ENCODE measurements at regions not wholly inside any gene's neighbourhood (a gene's known extent, or its start where the extent isn't known, plus 50 kb on each side); places are given as distances from the start of the nearest gene placed in this dataset.

DNA sequence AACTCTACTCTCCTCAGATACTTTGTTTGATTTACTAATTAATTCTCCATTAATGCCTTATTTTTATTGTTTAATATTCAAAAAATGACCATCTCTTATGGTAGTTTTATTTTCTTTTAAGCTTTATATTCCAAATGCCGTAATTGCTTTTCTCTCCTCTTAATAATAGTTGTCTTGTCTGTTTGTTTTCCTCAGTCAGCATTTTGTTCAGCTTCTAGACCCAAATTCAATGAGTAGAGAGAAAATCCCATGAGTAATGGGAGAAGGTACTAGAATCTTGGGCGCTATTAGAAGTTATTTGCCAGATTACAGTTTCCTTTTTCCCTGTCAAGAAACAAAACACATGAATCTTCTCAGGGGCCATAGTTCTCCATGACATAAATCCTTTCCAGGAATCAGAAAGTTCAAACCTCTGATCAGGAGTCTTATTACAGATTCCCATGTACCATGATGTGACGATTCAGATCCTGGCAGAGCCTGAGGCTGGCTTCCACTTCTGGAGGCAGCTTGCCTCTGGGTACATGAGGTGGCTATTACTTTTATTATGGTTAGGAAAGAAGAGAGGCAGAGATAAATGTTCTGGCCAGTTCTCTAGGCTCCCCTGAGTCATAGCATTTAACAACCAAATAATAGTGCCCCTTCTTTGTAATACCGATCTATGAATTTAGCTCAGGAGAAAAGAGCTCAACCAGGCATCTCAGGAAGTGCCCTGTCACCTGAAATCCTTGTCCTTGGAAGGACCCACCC, 485.1 kb upstream of the SETBP1 start:
- intact Hi-C loops (cut with DNase I), result no loop called here

DNA sequence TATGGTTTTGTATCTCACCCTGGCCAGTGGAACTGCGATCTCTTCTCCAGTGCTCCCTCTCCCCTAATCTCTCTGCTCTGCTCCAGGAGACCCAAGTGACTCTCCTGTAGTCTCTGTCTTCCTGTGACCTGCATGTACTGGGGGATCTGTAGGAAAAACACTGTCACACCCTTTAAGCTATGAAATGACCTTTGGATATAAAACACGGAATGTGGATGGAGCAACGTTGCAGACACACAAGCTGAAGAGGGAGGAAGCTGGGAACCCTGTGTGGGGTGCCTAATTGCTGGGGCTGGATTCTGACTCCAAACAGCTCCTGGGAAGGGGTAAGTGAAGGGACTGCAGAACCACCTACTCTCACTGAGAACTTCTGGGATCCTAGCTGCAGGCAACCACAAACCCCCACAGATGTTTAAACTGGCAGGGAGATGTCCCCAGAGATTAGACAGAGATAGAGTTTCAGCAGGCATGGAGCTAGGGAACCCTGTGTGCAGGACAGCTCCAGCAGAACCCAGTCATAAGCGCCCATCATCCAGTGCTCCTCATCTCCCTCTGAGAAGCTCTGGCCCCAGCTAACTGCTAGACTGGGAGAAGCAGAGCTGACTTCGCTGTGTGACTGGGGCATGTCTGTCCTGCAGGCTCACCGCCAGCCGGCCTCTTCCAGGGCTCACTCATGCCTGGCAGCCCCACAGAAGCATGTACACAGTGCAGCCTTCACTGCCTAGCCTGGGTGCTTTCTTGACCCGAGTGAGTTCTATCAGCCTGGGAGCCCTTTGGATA, 482.7 kb upstream of the SETBP1 start:
- DNase-seq (ENCODE audit: low spot score) (no peak), ATAC-seq (peak; percentile 44)
- intact Hi-C loops (cut with DNase I), result no loop called here

More for the DNA sequence above, 485.1 kb upstream of the SETBP1 start:
- DNase-seq (ENCODE audit: low spot score) (no peak), ATAC-seq (no peak)

DNA sequence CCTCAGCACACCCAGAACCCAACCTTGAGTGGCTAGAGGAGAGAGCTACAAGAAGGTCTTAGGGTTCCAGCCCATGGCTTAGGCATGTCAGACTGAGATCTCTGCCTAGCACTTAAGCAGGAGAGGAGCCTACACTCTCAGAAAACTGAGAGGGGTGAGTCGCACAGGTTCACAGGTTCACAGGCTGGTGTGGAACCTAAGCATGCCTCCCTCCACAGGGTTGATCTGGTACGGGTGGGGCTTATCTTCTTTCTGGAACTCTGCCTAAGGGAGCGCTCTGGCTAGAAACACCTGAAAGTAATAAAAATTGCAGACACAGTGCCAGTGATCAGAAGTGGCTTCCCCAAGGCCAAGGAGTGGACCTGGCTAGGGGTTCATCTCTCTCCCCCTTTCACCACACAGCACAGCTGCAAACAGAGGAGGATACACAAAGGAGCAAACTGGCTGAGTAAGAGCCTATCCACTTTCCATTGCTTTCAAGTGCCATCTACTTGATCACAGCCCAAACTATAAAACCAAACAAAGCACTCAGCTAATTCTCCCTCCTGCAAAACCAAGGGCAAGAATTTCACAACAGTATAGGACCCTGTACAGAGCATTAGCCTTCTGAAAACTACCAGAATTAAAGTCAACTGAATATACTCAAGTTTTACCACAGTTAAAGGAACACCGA, 481.9 kb upstream of the SETBP1 start:
- no peak for DNase-seq (ENCODE audit: low spot score)
- intact Hi-C loops (cut with DNase I), result no loop called here
- ATAC-seq, result peak; percentile 26

DNA sequence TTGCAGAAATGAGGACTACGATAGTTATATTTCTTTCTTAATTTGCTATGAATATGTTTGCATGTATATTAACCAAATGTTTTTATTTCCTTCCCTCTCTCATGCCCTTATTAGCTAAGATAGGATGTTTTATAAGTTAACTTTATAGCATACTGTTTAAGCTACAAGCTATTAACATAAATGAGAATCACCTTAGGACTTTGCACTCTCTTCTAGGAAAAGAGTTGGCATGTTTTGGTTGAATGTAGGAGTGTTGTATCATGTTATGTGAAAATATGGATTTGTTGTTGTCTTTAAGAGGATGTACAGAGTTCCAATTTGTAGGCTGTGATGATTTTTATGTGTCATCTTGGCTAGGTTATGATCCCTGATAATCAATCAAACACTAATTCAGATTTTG, 467.4 kb upstream of the SETBP1 start:
- no peak for DNase-seq (ENCODE audit: low spot score)
- intact Hi-C loops (cut with DNase I), result no loop called here

DNA sequence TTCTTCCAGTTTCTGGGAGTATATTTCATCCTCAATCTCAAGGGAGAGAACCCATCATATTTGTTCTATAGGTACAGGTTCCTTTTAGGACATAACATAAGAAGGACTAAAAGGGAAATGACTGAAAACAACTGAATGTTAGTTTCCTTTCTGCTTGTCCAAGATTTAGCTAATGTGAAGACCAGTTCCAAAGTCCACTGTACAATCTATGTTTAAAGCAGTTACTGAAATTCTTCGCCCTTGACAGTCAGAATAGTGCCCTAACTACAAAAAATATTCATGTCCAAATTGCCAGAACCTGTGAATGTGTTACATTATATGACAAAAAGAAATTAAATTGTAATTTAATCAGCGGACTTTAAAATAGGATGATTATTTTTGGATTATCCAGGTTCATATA, 466.3 kb upstream of the SETBP1 start:
- intact Hi-C loops (cut with DNase I), result no loop called here
- ATAC-seq (no peak), DNase-seq (ENCODE audit: low spot score) (no peak)

More for the DNA sequence above, 467.4 kb upstream of the SETBP1 start:
- ATAC-seq, result no peak

DNA sequence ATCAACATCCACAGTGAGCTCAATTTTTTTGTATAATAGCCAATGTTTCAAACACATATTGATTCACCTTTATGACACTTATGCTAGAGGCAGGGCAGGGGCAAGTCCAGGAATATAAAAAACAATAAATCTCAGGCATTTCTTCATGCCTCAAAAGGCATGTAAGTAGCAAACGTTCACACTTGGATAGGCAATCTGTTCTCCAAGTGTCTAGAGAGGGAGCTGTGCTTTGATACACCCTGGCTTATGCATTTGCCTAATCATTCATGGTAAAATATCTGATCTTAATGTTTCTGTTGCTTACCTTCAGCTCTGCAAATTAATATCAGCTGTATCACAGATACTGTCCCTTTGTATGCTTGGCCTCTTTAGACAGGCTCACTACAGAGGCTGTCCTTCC, 464.5 kb upstream of the SETBP1 start:
- intact Hi-C loops (cut with DNase I), result no loop called here
- DNase-seq (ENCODE audit: low spot score) (no peak), ATAC-seq (no peak)

DNA sequence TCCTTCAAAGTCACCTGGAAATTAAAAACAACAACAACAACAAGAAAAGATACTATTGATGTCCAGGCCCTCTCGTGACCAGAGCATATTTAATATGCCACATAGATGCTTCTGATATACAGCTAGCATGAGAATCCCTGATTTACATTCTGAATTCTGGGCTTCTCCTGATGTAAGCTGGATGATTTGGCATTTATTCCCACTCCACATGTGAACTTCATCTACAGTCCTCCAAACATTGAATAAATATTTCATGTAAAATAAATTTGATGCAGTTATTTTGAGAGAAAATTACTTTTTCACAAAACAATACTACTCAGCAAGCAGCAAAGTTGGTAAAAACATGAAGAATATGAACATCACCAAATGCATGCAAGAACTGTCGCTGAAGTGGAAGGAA, 453.2 kb upstream of the SETBP1 start:
- DNase-seq (ENCODE audit: low spot score), result no peak
- intact Hi-C loops (cut with DNase I), result no loop called here
- ATAC-seq, result no peak

DNA sequence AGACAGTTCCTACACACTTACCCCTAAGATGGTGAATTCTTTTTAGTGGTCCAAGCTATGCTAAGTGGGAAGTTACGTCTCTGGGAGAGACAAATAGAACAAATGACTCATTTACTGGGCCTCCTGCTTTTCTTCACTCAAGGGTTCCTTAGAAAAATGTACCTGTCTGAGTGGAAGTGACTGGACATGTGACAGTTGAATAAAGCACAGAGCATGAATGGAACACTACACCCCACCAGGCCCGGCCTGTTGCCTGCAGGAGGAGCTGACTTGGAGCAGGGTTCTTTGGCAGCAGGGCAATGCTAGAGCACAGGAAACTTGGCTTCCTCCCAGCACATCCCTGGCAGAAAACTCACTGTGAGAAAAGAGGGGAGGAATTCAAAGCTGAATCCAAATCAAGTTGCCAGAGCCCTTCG, 451.0 kb upstream of the SETBP1 start:
- ATAC-seq, result peak; percentile 94
- DNase-seq (ENCODE audit: low spot score), result peak; percentile 82
- intact Hi-C loops (cut with DNase I), result no loop called here

DNA sequence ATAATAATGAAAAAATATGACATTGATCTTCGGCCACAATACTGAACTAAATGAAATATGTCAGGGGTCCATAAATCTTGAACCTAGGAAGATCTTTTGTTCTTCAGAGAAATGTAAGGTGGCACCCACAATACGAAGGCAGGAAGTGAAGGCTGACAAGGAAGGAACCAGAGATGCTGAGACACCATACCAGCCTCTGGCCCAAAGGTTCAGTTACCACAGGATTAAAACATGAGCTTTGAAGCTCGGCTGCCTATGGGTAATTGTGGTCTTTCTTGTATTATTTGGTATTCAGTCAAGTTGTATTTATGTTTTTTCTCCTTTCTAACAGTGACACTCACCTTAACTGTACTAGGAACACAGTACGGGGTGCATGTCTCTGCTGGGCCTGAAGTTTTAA, 448.8 kb upstream of the SETBP1 start:
- intact Hi-C loops (cut with DNase I), result no loop called here
- DNase-seq (ENCODE audit: low spot score), result no peak

DNA sequence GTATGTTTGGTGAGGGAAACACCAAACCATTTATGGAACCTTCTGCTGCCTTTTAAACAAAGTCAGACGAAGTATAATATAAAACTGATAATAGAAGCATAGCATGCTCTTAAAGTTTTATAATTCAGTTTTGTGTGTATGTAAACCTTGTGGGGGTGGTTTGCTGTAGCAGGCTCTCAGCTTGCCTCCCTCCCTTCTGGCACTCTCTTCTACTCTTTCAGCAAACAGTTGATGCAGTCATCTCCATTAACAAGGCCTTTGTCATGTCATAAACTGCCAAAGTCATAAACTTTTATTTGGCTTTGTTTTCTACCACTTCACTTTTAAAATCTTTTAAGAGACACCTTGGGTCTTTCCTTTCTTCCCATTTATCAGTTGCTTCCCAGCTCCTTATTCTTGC, 448.2 kb upstream of the SETBP1 start:
- intact Hi-C loops (cut with DNase I), result no loop called here
- ATAC-seq (no peak), DNase-seq (ENCODE audit: low spot score) (no peak)

More for the DNA sequence above, 448.8 kb upstream of the SETBP1 start:
- no peak for ATAC-seq

DNA sequence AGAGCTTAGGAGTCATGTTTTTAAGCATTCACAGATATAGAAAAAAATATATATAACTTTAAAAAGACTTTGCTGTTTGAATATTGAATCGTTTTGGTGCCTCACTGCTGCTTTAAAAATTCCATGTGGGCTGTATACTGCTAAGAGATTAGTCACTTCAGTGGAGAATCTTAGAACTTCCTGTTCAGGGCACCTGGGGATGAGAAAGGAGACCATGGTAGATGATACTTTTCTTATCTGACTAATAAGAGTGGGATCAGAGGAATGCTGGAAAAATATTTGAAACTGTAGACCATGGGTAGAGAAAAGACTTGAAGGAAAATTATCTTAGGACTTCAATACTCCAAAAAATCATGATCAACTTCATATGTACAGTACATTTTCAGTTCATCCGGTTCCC, 442.2 kb upstream of the SETBP1 start:
- ATAC-seq (no peak), DNase-seq (ENCODE audit: low spot score) (no peak)
- intact Hi-C loops (cut with DNase I), result no loop called here

DNA sequence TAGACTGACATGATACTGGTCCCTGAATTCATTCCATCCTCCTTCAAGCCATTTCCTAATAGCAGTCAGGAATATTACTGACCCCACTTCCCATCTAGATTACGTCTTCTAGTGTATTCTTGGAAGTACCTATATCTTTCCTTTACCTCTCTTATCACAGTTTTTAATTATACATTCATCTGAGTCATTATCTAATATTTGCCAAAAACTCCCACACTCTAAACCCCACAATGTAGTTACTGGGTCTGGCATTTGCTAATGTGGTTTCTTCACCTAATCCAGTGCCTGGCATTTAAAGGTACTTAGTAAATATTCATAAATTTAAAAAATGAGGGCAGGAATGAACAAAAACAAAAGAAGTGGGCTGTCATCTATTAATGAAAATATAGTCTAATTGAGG, 441.8 kb upstream of the SETBP1 start:
- no peak for DNase-seq (ENCODE audit: low spot score)
- intact Hi-C loops (cut with DNase I), result no loop called here
- no peak for ATAC-seq

DNA sequence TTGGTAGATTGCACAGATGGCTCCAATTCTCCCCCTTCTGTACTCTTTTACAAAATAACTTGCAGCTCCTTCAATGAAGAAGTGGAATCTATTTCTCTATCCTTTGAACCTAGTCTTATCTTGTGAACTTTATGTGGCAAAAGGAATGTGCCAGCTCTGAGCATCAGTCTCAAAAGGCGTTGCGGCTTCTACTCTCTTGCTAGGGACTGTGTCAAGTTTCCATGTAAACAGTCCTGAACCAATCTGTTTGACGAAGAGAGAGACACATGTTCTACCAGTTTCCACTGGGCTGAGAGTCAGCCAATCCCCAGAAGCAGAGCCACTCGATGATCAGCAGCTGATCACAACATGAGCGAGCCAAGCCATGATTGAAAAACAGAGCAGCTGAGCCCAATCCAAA, 439.7 kb upstream of the SETBP1 start:
- intact Hi-C loops (cut with DNase I), result no loop called here
- ATAC-seq, result no peak
- no peak for DNase-seq (ENCODE audit: low spot score)

DNA sequence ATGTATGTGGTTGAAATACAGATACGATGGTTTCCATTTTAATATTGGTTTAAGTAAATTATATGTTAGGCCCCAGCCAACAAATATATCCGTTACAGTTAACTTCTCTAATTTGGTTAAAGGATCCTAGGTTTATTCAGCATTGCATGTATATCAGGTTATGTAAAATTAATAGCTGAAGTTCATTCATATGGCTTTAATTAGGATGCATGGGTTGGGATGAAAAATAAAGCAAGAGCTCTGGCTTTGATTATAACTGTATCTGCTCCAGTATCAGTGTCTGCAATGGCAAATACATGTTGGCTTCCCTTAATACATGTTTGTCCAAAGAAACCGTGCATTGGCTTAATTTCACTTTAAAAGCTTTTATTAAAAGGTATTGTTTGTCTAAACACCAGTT, 435.7 kb upstream of the SETBP1 start:
- ATAC-seq, result no peak
- no peak for DNase-seq (ENCODE audit: low spot score)
- intact Hi-C loops (cut with DNase I), result no loop called here

DNA sequence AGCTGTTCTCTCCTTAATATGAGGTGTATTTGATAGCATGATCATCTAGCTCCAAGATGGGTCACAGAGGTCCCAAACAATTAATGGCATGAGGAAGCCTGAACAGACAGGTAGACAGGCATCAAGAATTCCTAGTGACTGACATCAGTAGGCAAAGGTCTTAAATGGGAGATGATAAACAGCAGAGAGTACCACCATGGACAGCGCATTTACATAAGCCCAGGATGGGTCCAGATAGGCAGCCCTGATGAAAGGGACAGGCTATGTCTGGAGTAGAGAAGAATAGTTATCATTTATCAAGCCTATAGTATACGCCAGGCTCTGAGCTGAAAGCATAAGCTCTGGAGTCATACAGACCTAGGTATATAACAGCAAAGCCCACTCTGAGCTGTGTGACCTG, 434.7 kb upstream of the SETBP1 start:
- ATAC-seq (no peak), DNase-seq (ENCODE audit: low spot score) (no peak)
- intact Hi-C loops (cut with DNase I), result no loop called here

DNA sequence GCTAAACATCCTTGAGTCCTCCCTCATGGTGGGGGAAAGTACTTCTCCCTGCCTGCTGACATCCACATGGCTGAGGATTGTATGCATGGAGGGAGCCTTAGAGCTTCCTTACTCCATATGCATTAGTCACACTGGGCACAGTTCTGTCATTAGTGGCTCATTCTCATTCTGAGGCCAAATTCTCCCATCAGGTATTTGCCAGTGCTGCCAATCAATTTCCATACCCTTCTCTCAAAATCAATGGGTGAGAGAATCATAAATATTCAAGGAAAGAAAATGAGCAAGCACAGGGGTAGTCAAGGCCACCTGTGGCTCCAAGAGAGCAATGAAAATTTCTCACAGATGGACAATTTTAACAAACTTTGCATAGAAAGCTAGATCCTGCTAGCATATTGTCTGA, 422.6 kb upstream of the SETBP1 start:
- ATAC-seq (no peak), DNase-seq (ENCODE audit: low spot score) (no peak)
- intact Hi-C loops (cut with DNase I), result no loop called here

DNA sequence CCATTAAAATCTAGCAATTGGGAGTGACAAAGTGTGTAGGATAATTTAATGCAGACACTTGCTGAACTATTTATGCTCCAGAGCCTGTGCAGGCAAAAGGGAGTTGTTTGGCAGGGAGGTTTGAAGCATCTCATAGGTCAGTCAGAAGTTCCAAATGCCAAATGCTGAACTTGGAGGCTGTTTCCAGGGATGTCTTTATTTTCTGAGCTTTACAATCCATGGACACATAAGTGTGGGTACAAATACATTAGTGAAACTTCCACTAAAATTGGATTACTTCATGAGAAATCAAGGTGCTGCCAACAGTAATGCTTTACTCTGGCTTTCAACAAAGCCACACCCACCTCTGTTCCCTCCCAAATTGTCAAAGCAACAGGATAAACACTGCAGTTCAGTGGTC, 422.1 kb upstream of the SETBP1 start:
- intact Hi-C loops (cut with DNase I), result no loop called here
- ATAC-seq, result no peak
- DNase-seq (ENCODE audit: low spot score), result no peak

DNA sequence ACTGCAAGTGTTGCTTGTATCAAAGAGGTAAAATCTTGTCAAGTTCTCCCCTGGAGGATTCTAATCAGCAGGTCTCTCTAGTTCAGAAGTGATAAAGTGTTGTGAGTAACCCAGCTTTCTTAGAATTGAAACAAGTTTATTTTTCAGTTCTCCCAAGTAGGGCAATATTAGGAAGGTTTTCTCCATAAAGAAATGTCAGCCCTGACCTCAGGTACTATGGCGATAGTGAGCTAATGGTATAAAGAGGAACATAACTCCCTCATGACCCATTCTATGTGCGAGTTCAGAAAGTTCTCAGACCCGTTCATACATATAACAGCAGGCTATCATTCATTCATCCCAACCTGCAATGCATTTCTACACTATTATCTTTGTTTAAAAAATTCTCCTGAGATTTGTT, 421.1 kb upstream of the SETBP1 start:
- intact Hi-C loops (cut with DNase I), result no loop called here
- DNase-seq (ENCODE audit: low spot score), result no peak
- no peak for ATAC-seq

DNA sequence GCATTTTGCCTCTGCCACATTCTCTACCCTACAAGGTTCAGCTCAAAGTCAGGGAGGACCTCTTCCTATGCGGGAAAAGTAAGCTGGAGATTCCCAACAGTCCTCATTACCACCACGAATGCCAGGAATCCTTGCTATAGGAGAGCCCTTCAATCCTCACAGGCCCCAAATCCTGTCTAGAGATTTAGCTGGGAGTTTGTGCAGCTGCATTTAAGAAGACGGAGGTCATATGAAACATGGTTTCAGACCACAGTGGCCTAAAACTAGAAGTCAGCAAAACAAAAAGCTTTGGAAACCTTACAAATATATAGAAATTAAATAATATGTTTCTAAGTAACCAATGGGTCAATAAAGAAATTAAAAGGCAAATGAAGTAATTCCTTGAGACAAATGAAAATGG, 415.3 kb upstream of the SETBP1 start:
- intact Hi-C loops (cut with DNase I), result no loop called here
- ATAC-seq, result no peak
- no peak for DNase-seq (ENCODE audit: low spot score)

DNA sequence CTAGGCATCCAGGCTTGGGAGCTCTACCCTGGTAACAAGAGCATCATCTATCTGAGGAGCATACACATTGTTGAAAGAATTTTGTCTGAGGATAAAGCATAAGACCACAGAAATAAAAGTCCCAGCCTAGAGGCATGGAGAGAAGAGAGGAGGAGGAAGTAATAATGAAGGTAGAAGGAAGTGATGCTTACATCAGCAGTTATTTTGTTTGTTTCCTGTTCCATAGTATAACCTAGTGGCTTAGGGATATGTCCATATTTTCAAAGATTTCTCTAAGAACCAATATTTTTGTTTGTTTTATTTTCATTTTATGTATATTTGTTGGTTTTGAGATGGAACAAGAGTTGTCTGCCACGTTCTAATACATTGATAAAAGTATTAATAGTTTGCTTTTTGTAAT, 407.4 kb upstream of the SETBP1 start:
- ATAC-seq, result no peak
- intact Hi-C loops (cut with DNase I), result no loop called here

More for the DNA sequence above, 407.4 kb upstream of the SETBP1 start:
- DNase-seq (ENCODE audit: low spot score), result no peak
